ENCODE measurements at regions not wholly inside any gene's neighbourhood (a gene's known extent, or its start where the extent isn't known, plus 50 kb on each side); places are given as distances from the start of the nearest gene placed in this dataset.
"Not testable (repeated sequence)": the region's sequence is repeated elsewhere in the genome, so short reads cannot be mapped to it uniquely, and the experiment has no call there.

- DNase-seq (ENCODE audit: low spot score in 2 of 2); FAIRE-seq: not testable (repeated sequence)
These were observed 64.4 kb downstream of the TMEM200C start for GRCh38 chr18:5830902-5831301.

- no peak for DNase-seq (ENCODE audit: low spot score in 2 of 2)
- FAIRE-seq, result no peak
These were observed 66.4 kb downstream of the TMEM200C start for GRCh38 chr18:5828913-5829312.

GRCh38 chr18:5825663-5826062 lies 69.7 kb downstream of the TMEM200C start:
- DNase-seq (ENCODE audit: low spot score in 2 of 2) (no peak), FAIRE-seq (no peak)

- FAIRE-seq (no peak), DNase-seq (ENCODE audit: low spot score in 2 of 2) (no peak)
These were observed 70.8 kb downstream of the TMEM200C start for GRCh38 chr18:5824370-5824984.

GRCh38 chr18:5817816-5818215 lies 77.5 kb downstream of the TMEM200C start:
- DNase-seq (ENCODE audit: low spot score in 2 of 2), result no peak
- FAIRE-seq, result no peak

GRCh38 chr18:5806860-5807259 lies 88.5 kb downstream of the TMEM200C start:
- FAIRE-seq (no peak), DNase-seq (ENCODE audit: low spot score in 2 of 2) (no peak)

- FAIRE-seq (no peak), DNase-seq (ENCODE audit: low spot score in 2 of 2) (no peak)
These were observed 107.4 kb downstream of the TMEM200C start for GRCh38 chr18:5787936-5788335.

GRCh38 chr18:5779922-5780321 lies 115.4 kb downstream of the TMEM200C start:
- DNase-seq (ENCODE audit: low spot score in 2 of 2), result no peak
- FAIRE-seq, result no peak

GRCh38 chr18:5772306-5773105 lies 122.8 kb downstream of the TMEM200C start:
- no peak for FAIRE-seq
- DNase-seq (ENCODE audit: low spot score in 2 of 2), result no peak

GRCh38 chr18:5771343-5771742 lies 124.0 kb downstream of the TMEM200C start:
- DNase-seq (ENCODE audit: low spot score in 2 of 2) (no peak), FAIRE-seq (no peak)

- FAIRE-seq, result no peak
- no peak for DNase-seq (ENCODE audit: low spot score in 2 of 2)
These were observed 125.1 kb downstream of the TMEM200C start for GRCh38 chr18:5770176-5770575.

- FAIRE-seq (no peak), DNase-seq (ENCODE audit: low spot score in 2 of 2) (no peak)
These were observed 126.9 kb downstream of the TMEM200C start for GRCh38 chr18:5768454-5768853.

GRCh38 chr18:5759194-5759593 lies 136.1 kb downstream of the TMEM200C start:
- FAIRE-seq (no peak), DNase-seq (ENCODE audit: low spot score in 2 of 2) (no peak)

- no peak for FAIRE-seq
These were observed 138.5 kb downstream of the TMEM200C start for GRCh38 chr18:5756823-5757222.

GRCh38 chr18:5747678-5748077 lies 147.6 kb downstream of the TMEM200C start:
- DNase-seq (ENCODE audit: low spot score in 2 of 2) (no peak), FAIRE-seq (no peak)

More at GRCh38 chr18:5756823-5757222, 138.5 kb downstream of the TMEM200C start:
- DNase-seq (ENCODE audit: low spot score in 2 of 2), result no peak

GRCh38 chr18:5746844-5747243 lies 148.5 kb downstream of the TMEM200C start:
- DNase-seq (ENCODE audit: low spot score in 2 of 2), result no peak
- no peak for FAIRE-seq

GRCh38 chr18:5744659-5745058 lies 150.7 kb downstream of the TMEM200C start:
- FAIRE-seq (no peak), DNase-seq (ENCODE audit: low spot score in 2 of 2) (no peak)

- DNase-seq (ENCODE audit: low spot score in 2 of 2) (no peak), FAIRE-seq (no peak)
These were observed 156.8 kb downstream of the TMEM200C start for GRCh38 chr18:5738526-5738925.

- no peak for DNase-seq (ENCODE audit: low spot score in 2 of 2)
- no peak for FAIRE-seq
These were observed 163.0 kb downstream of the TMEM200C start for GRCh38 chr18:5732318-5732717.

- no peak for FAIRE-seq
- DNase-seq (ENCODE audit: low spot score in 2 of 2), result no peak
These were observed 165.2 kb downstream of the TMEM200C start for GRCh38 chr18:5729983-5730699.

GRCh38 chr18:5728531-5728930 lies 166.8 kb downstream of the TMEM200C start:
- no peak for FAIRE-seq

More at GRCh38 chr18:5728531-5728930, 166.8 kb downstream of the TMEM200C start:
- no peak for DNase-seq (ENCODE audit: low spot score in 2 of 2)

All from frontal cortex (tissue), 3 donors.